ENCODE measurements at regions not wholly inside any gene's neighbourhood (a gene's known extent, or its start where the extent isn't known, plus 50 kb on each side); places are given as distances from the start of the nearest gene placed in this dataset.

- no peaks in the 10 kb centered on the region for H3K27me3 ChIP-seq
- H3K9me3 ChIP-seq = no peaks in the 10 kb centered on the region
- H3K4me1 ChIP-seq = no peaks in the 10 kb centered on the region
- H3K27ac ChIP-seq = no peak overlapping the region
- DNase-seq = no peak
- no peaks in the 10 kb centered on the region for H3K36me3 ChIP-seq
- no peak overlapping the region for H3K4me3 ChIP-seq (replicated peaks in 1 of 3)
- intact Hi-C loops (cut with DNase I) = no loop called here
- TF ChIP-seq CTCF (IDR thresholded peaks at IDR 0.05) (no peak), POLR2A (IDR thresholded peaks at IDR 0.05) (no peak)
These were observed 174.7 kb downstream of the HHIPL2 start for GRCh38 chr1:222373216-222373615.

GRCh38 chr1:222372221-222372620 is 175.7 kb downstream of the HHIPL2 start:
- TF ChIP-seq CTCF (IDR thresholded peaks at IDR 0.05) (no peak), POLR2A (IDR thresholded peaks at IDR 0.05) (no peak)
- Histone ChIP-seq H3K4me1 (no peaks in the 10 kb centered on the region), H3K36me3 (no peaks in the 10 kb centered on the region), H3K9me3 (no peaks in the 10 kb centered on the region), H3K4me3 (replicated peaks in 1 of 3) (no peak overlapping the region), H3K27ac (no peak overlapping the region), H3K27me3 (no peaks in the 10 kb centered on the region)
- no peak for DNase-seq
- intact Hi-C loops (cut with DNase I) = no loop called here
- WGBS, 2 donors = 91 to 94% methylated on average over 3 of the region's 3 CpGs

- intact Hi-C loops (cut with DNase I) = no loop called here
- Histone ChIP-seq H3K27me3 (no peaks in the 10 kb centered on the region), H3K9me3 (no peaks in the 10 kb centered on the region), H3K4me3 (replicated peaks in 1 of 3) (no peak overlapping the region), H3K27ac (no peak overlapping the region), H3K4me1 (no peaks in the 10 kb centered on the region), H3K36me3 (no peaks in the 10 kb centered on the region)
- 92 to 96% methylated on average over 7 of the region's 7 CpGs for WGBS, 2 donors
- TF ChIP-seq CTCF (IDR thresholded peaks at IDR 0.05) = no peak
- TF ChIP-seq POLR2A (IDR thresholded peaks at IDR 0.05) = no peak
- no peak for DNase-seq
These were observed 176.8 kb downstream of the HHIPL2 start for GRCh38 chr1:222370913-222371675.

GRCh38 chr1:222370081-222370912 is 177.6 kb downstream of the HHIPL2 start:
- Histone ChIP-seq H3K36me3 (no peaks in the 10 kb centered on the region), H3K27me3 (no peaks in the 10 kb centered on the region), H3K27ac (no peak overlapping the region), H3K4me1 (no peaks in the 10 kb centered on the region), H3K9me3 (no peaks in the 10 kb centered on the region), H3K4me3 (replicated peaks in 1 of 3) (no peak overlapping the region)
- TF ChIP-seq POLR2A (IDR thresholded peaks at IDR 0.05) (no peak), CTCF (IDR thresholded peaks at IDR 0.05) (no peak)
- 81 to 84% methylated on average over 10 of the region's 10 CpGs for WGBS, 2 donors
- DNase-seq = no peak
- intact Hi-C loops (cut with DNase I) = no loop called here

GRCh38 chr1:222369148-222369547 is 178.8 kb downstream of the HHIPL2 start:
- DNase-seq = no peak
- no peak overlapping the region for H3K4me3 ChIP-seq (replicated peaks in 1 of 3)
- WGBS, 2 donors = 92% methylated on average over 12 of the region's 12 CpGs
- no peaks in the 10 kb centered on the region for H3K27me3 ChIP-seq
- intact Hi-C loops (cut with DNase I) = no loop called here
- H3K27ac ChIP-seq = no peak overlapping the region
- no peaks in the 10 kb centered on the region for H3K4me1 ChIP-seq
- no peak for TF ChIP-seq POLR2A (IDR thresholded peaks at IDR 0.05)
- no peak for TF ChIP-seq CTCF (IDR thresholded peaks at IDR 0.05)
- no peaks in the 10 kb centered on the region for H3K9me3 ChIP-seq
- no peaks in the 10 kb centered on the region for H3K36me3 ChIP-seq
